DOHH2 (cell line): ENCODE measurements at regions not wholly inside any gene's neighbourhood (a gene's known extent, or its start where the extent isn't known, plus 50 kb on each side); places are given as distances from the start of the nearest gene placed in this dataset.

ENCODE experiments used
- H3F3A ChIP-seq: fragments of 200-600 bp; sonication (generic), shearing (Covaris generic); 2 replicates; pipeline ENCODE4 v1.6.0; 2016; ENCODE audit warnings: antibody characterized with exemption, mild to moderate bottlenecking; ENCODE audit not compliant: control insufficient read depth, insufficient read depth
- H3K27ac ChIP-seq: fragments of 200-600 bp; sonication (generic); 2 replicates; pipeline ENCODE4 v1.5.1; 2014; ENCODE audit warnings: low read depth, mild to moderate bottlenecking, low read length, moderate library complexity
- H3K27me3 ChIP-seq: fragments of 200-600 bp; sonication (generic); 2 replicates; pipeline ENCODE4 v1.6.1; 2014; ENCODE audit warnings: mild to moderate bottlenecking, low read length, mixed read lengths; ENCODE audit not compliant: control insufficient read depth
- H3K36me3 ChIP-seq: fragments of 200-600 bp; sonication (generic); 2 replicates; pipeline ENCODE4 v1.6.1; 2014; ENCODE audit warnings: mild to moderate bottlenecking, low read length, moderate library complexity, mixed read lengths; ENCODE audit not compliant: control insufficient read depth
- H3K4me1 ChIP-seq: fragments of 200-600 bp; sonication (generic); 2 replicates; pipeline ENCODE4 v1.6.1; 2014; ENCODE audit warnings: mild to moderate bottlenecking, low read length, mixed read lengths; ENCODE audit not compliant: control insufficient read depth
- H3K4me2 ChIP-seq: fragments of 200-600 bp; sonication (generic); 2 replicates; pipeline ENCODE4 v1.6.0; 2014; ENCODE audit warnings: mild to moderate bottlenecking, low read length, moderate library complexity
- H3K4me3 ChIP-seq: fragments of 200-600 bp; sonication (generic); 2 replicates; pipeline ENCODE4 v1.5.1; 2014; ENCODE audit warnings: mild to moderate bottlenecking, low read length, mixed read lengths
- H3K79me2 ChIP-seq: fragments of 200-600 bp; sonication (generic); 2 replicates; pipeline ENCODE4 v1.6.1; 2014; ENCODE audit warnings: mild to moderate bottlenecking, low read length, mixed read lengths; ENCODE audit not compliant: control insufficient read depth
- H3K9me2 ChIP-seq: fragments of 200-600 bp; sonication (generic); replicated peaks from 2 replicates; pipeline ENCODE4 v1.6.1; 2014; ENCODE audit warnings: mild to moderate bottlenecking, low read length, mixed read lengths; ENCODE audit not compliant: control insufficient read depth
- H3K9me3 ChIP-seq: fragments of 200-600 bp; sonication (generic); 2 replicates; pipeline ENCODE4 v1.6.1; 2014; ENCODE audit warnings: antibody characterized with exemption, low read length, mixed read lengths; ENCODE audit not compliant: control insufficient read depth, insufficient read depth
- H4K20me1 ChIP-seq: fragments of 200-600 bp; sonication (generic); 2 replicates; pipeline ENCODE4 v1.6.0; 2014; ENCODE audit warnings: low read depth, mild to moderate bottlenecking, antibody characterized with exemption, low read length, moderate library complexity; ENCODE audit not compliant: control insufficient read depth, insufficient read depth
- EZH2phosphoT487 ChIP-seq: fragments of 200-600 bp; sonication (generic); IDR thresholded peaks from 2 replicates; pipeline ENCODE4 v1.6.1; 2017; ENCODE audit warnings: borderline replicate concordance, mild to moderate bottlenecking, antibody characterized with exemption, low read length, moderate library complexity, mixed read lengths
- TF ChIP-seq, protein P1 (sequence below): fragments of 200-600 bp; sonication (generic); IDR thresholded peaks from one replicate; pipeline ENCODE4 v1.5.1; 2014; ENCODE audit warnings: antibody characterized with exemption, mild to moderate bottlenecking, low read depth, low read length; ENCODE audit not compliant: poor library complexity, severe bottlenecking

DNA sequence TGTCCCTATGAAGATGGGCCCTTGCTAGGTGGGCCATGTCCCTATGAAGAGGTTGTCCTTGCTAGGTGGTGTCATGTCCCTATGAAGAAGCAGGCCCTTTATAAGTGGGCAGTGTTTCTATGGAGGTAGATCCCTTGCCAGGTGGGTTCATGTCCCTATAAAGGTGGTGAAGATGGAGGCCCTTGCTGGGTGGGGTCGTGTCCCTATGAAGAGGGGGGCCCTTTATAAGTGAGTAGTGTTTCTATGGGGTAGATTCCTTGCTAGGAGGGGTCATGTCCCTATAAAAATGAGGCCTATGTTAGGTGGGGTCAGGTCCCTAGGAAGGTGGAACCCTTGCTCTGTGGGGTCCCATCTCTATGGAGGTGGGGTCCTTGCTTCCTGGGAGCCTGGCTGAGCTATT is 283.4 kb upstream of the IRX2 start:
- Histone ChIP-seq H3K79me2 (no peaks in the 10 kb centered on the region), H3K4me2 (no peak overlapping the region), H4K20me1 (no peaks in the 10 kb centered on the region), H3K9me3 (peaks cover 10% of the 10 kb centered on the region; the same call in 1 of the 2 replicates), H3K27me3 (no peaks in the 10 kb centered on the region), H3K4me1 (no peaks in the 10 kb centered on the region), H3K27ac (no peak overlapping the region), H3K36me3 (no peaks in the 10 kb centered on the region), H3F3A (no peaks in the 10 kb centered on the region), H3K4me3 (no peak overlapping the region), H3K9me2 (no peaks in the 10 kb centered on the region)
- no peak for TF ChIP-seq EZH2phosphoT487
- TF ChIP-seq, protein P1, sequence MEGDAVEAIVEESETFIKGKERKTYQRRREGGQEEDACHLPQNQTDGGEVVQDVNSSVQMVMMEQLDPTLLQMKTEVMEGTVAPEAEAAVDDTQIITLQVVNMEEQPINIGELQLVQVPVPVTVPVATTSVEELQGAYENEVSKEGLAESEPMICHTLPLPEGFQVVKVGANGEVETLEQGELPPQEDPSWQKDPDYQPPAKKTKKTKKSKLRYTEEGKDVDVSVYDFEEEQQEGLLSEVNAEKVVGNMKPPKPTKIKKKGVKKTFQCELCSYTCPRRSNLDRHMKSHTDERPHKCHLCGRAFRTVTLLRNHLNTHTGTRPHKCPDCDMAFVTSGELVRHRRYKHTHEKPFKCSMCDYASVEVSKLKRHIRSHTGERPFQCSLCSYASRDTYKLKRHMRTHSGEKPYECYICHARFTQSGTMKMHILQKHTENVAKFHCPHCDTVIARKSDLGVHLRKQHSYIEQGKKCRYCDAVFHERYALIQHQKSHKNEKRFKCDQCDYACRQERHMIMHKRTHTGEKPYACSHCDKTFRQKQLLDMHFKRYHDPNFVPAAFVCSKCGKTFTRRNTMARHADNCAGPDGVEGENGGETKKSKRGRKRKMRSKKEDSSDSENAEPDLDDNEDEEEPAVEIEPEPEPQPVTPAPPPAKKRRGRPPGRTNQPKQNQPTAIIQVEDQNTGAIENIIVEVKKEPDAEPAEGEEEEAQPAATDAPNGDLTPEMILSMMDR: no peak

DNA sequence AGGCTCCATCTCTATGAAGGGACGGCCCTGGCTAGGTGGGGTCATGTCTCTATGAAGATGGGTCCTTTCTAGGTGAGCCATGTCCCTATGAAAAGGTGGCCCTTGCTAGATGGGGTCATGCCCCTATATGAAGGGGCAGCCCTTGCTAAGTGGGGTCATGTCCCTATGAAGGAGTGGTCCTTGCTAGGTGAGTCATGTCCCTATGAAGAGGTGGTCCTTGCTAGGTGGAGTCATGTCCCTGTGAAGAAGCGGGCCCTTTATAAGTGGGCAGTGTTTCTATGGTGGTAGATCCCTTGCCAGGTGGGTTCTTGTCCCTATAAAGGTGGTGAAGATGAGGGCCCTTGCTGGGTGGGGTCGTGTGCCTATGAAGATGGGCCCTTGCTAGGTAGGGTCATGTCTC is 283.0 kb upstream of the IRX2 start:
- Histone ChIP-seq H3K27ac (no peak overlapping the region), H3K9me2 (no peaks in the 10 kb centered on the region), H3K27me3 (no peaks in the 10 kb centered on the region), H3K36me3 (no peaks in the 10 kb centered on the region), H3K4me2 (no peak overlapping the region), H3K9me3 (peaks cover 10% of the 10 kb centered on the region; the same call in 1 of the 2 replicates), H3K4me1 (no peaks in the 10 kb centered on the region), H3K79me2 (no peaks in the 10 kb centered on the region), H3F3A (no peaks in the 10 kb centered on the region), H3K4me3 (no peak overlapping the region), H4K20me1 (no peaks in the 10 kb centered on the region)
- no peak for TF ChIP-seq EZH2phosphoT487
- TF ChIP-seq, protein P1: no peak

DNA sequence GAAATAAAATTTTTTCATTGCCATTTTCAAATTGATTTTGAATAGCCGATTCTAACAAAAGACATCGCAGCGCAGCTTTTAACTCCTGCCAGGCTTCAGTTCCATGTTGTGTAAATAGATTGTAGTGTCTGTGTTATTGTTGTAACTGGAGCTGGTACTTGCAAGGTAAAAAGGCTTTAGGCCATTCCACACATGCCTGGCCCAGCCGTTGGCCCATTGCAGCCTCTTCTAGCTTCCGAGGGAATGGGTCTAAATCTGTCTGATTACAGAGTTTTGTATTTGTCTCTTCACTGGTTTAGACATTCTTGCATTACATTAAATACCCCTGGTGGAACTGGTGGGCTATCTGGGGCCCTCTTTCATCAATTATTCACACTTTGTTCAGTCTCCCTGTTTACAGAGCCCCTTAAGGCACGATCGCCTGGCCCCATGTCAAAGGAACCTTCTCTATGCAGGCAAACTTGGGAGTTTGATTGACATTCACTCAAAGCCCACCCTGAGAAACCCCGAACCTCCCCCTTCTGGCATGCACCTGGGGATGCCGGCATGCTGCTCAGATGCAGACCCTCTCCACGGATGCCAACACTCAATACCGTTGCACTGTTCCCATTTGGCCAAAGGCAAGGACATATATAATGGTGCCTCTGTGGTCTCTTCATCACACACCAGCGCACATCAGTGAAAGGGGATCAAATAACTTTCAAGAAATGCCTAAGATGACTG is 281.7 kb upstream of the IRX2 start:
- Histone ChIP-seq H3K79me2 (no peaks in the 10 kb centered on the region), H3F3A (no peaks in the 10 kb centered on the region), H3K4me3 (no peak overlapping the region), H3K36me3 (no peaks in the 10 kb centered on the region), H3K4me2 (no peak overlapping the region), H3K4me1 (no peaks in the 10 kb centered on the region), H3K27me3 (no peaks in the 10 kb centered on the region), H3K27ac (no peak overlapping the region), H4K20me1 (no peaks in the 10 kb centered on the region), H3K9me2 (no peaks in the 10 kb centered on the region), H3K9me3 (peaks cover 16% of the 10 kb centered on the region; the same call in 1 of the 2 replicates)
- no peak for TF ChIP-seq EZH2phosphoT487
- TF ChIP-seq, protein P1: no peak
